GM10248 (cell line): ENCODE measurements at regions not wholly inside any gene's neighbourhood (a gene's known extent, or its start where the extent isn't known, plus 50 kb on each side); places are given as distances from the start of the nearest gene placed in this dataset.

Experiments used
- CTCF ChIA-PET: fragments of 300-600 bp; sonication (Branson Sonifier 250); formaldehyde crosslinking; extraction: SDS; loops from one replicate; lab custom pipeline; 2021; ENCODE audit warnings: antibody characterized with exemption; lab: Yijun Ruan, JAX
- POLR2A ChIA-PET: fragments of 350-650 bp; sonication (Branson Sonifier 250); formaldehyde crosslinking; extraction: SDS; loops from one replicate; lab custom pipeline; 2020; ENCODE audit warnings: antibody characterized with exemption; lab: Yijun Ruan, JAX
- DNase-seq: peaks from one replicate; pipeline ENCODE4 v3.0.0; 2012; ENCODE audit errors: extremely low spot score
- CTCF ChIP-seq: IDR thresholded peaks from 2 replicates; pipeline ENCODE4 v1.5.1; 2012; ENCODE audit warnings: mild to moderate bottlenecking, low read depth; ENCODE audit errors: extremely low read depth, missing control alignments, control extremely low read depth

- no peak for TF ChIP-seq CTCF
- POLR2A ChIA-PET: no interaction called here
- DNase-seq: no peak
- CTCF ChIA-PET: no interaction called here
These were observed 140.1 kb upstream of the CAMK1G start for GRCh38 chr1:209443361-209443931.

DNA sequence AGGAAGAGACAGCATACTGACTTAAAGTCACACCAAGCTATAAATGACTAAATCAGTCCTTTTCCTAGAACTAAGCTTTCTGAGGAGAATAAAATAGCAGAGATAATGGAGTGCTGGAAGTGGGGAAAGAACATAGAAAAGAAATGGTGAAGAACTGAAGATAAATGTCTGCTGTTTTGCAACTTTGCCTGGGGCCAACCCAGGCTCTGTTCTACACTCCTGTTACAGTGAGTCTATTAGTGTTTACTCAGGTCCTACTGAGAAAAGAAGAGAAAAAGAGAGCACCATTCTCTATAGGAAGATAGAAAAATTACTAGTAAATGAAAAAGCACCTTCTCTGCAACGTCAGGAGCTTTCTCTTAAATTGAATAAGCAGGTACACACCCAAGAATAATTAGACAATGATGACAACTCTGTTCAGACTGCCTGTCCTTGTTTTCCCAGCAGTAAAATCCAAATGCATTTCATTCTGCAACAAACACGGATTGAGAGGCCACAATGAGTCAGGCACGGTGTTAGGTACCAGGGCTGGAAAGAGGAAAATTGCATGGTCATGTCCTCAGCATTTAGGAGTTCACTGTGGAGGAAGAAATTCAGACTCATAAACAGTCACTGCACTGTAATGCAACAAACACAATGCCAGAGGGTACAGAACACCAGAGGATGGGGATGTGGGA, 139.4 kb upstream of the CAMK1G start:
- POLR2A ChIA-PET: no interaction called here
- no peak for DNase-seq
- no peak for TF ChIP-seq CTCF
- CTCF ChIA-PET: no interaction called here

DNA sequence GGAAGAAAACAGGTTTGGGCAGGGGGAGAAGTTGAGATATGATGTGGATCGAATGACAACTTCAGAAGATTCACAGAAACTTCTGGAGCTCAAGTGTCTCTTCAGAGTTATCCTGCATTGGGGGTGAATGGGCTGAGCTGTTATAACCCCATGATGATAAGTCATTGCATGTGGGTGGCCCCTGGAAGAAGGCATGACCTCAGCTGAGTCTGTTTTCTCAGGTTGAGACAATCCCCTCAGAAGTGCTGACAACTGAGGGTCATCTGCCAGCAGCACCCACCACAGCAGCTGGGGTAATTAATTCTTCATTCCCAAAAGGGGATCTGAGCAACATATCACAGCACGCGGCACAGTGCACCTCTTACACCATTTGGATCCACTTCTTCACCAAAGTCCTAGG, 138.6 kb upstream of the CAMK1G start:
- CTCF ChIA-PET: no interaction called here
- POLR2A ChIA-PET: no interaction called here
- DNase-seq: no peak
- no peak for TF ChIP-seq CTCF

GRCh38 chr1:209445576-209445975, 137.9 kb upstream of the CAMK1G start:
- POLR2A ChIA-PET: no interaction called here
- CTCF ChIA-PET: no interaction called here

GRCh38 chr1:209446356-209446755, 137.2 kb upstream of the CAMK1G start:
- ChIA-PET CTCF (no interaction called here), POLR2A (no interaction called here)
- DNase-seq: no peak
- no peak for TF ChIP-seq CTCF

More at GRCh38 chr1:209445576-209445975, 137.9 kb upstream of the CAMK1G start:
- TF ChIP-seq CTCF: no peak
- DNase-seq: no peak

GRCh38 chr1:209454340-209454994, 129.0 kb upstream of the CAMK1G start:
- no peak for TF ChIP-seq CTCF
- POLR2A ChIA-PET: no interaction called here
- CTCF ChIA-PET: interaction anchor here (1.4 to 1.6 kb wide), 2 partner anchors 9 to 251 kb away, joined by 3 to 5 read pairs; no protein-coding TSS in a partner anchor
- DNase-seq: no peak
